Smooth muscle cell (in vitro differentiated cells): ENCODE measurements at regions not wholly inside any gene's neighbourhood (a gene's known extent, or its start where the extent isn't known, plus 50 kb on each side); places are given as distances from the start of the nearest gene placed in this dataset.
"Not testable (repeated sequence)": the region's sequence is repeated elsewhere in the genome, so short reads cannot be mapped to it uniquely, and the experiment has no call there.

Experiments used
- DNase-seq: peaks from one replicate; lab custom pipeline; 2025; ENCODE audit not compliant: unreplicated experiment; lab: John Stamatoyannopoulos, UW
- H2AFZ ChIP-seq: fragments of 200-600 bp; sonication (generic); 2 replicates; pipeline ENCODE4 v1.6.0; 2016; ENCODE audit warnings: antibody characterized with exemption, low read depth, mild to moderate bottlenecking
- H3F3A ChIP-seq: fragments of 200-600 bp; sonication (generic); 2 replicates; pipeline ENCODE4 v1.6.0; 2017; ENCODE audit warnings: antibody characterized with exemption, low read depth
- H3K27ac ChIP-seq: fragments of 200-600 bp; sonication (generic); 2 replicates; pipeline ENCODE4 v1.5.1; 2016; ENCODE audit warnings: low read depth, mild to moderate bottlenecking
- H3K27me3 ChIP-seq: fragments of 200-600 bp; sonication (generic); 2 replicates; pipeline ENCODE4 v1.6.1; 2016; ENCODE audit warnings: low read depth, mild to moderate bottlenecking
- H3K36me3 ChIP-seq: fragments of 200-600 bp; sonication (generic); 2 replicates; pipeline ENCODE4 v1.5.1; 2016; ENCODE audit warnings: low read depth
- H3K4me1 ChIP-seq: fragments of 200-600 bp; sonication (generic); 2 replicates; pipeline ENCODE4 v1.5.1; 2016; ENCODE audit warnings: low read depth
- H3K4me2 ChIP-seq: fragments of 200-600 bp; sonication (generic); 2 replicates; pipeline ENCODE4 v1.6.0; 2016; ENCODE audit warnings: mild to moderate bottlenecking
- H3K4me3 ChIP-seq: fragments of 200-600 bp; sonication (generic); 2 replicates; pipeline ENCODE4 v1.5.1; 2016; ENCODE audit warnings: mild to moderate bottlenecking
- H3K79me2 ChIP-seq: fragments of 200-600 bp; sonication (generic); 2 replicates; pipeline ENCODE4 v1.6.0; 2016; ENCODE audit warnings: low read depth, mild to moderate bottlenecking
- H3K9ac ChIP-seq: fragments of 200-600 bp; sonication (generic); 2 replicates; pipeline ENCODE4 v1.6.0; 2016; ENCODE audit warnings: low read depth
- H3K9me3 ChIP-seq: fragments of 200-600 bp; sonication (generic); replicated peaks from 2 replicates; pipeline ENCODE4 v1.5.1; 2016; ENCODE audit warnings: low read depth
- H4K20me1 ChIP-seq: fragments of 200-600 bp; sonication (generic); 2 replicates; pipeline ENCODE4 v1.6.0; 2016; ENCODE audit warnings: low read depth
- WGBS: methylation state at CpG from one replicate; pipeline ENCODE4 v1.1.7; 2016; ENCODE audit warnings: low lambda C conversion rate; 5-methylcytosine and 5-hydroxymethylcytosine counted together
- TF ChIP-seq, protein P1 (sequence below): fragments of 200-600 bp; sonication (generic); IDR thresholded peaks from 2 replicates; pipeline ENCODE4 v1.5.1; 2017; ENCODE audit warnings: borderline replicate concordance, mild to moderate bottlenecking, antibody characterized with exemption; ENCODE audit not compliant: insufficient read depth, poor library complexity, severe bottlenecking

GRCh38 chr1:197985351-197985750 is 68.2 kb downstream of the LHX9 start:
- no peak overlapping the region for H3K4me2 ChIP-seq
- H4K20me1 ChIP-seq = no peaks in the 10 kb centered on the region
- no peaks in the 10 kb centered on the region for H3K9me3 ChIP-seq
- no peaks in the 10 kb centered on the region for H3K36me3 ChIP-seq
- no peak overlapping the region for H3K4me3 ChIP-seq
- H3K79me2 ChIP-seq = no peaks in the 10 kb centered on the region
- no peaks in the 10 kb centered on the region for H3K27me3 ChIP-seq
- H3K4me1 ChIP-seq = no peaks in the 10 kb centered on the region
- 85% methylated on average over 4 of the region's 4 CpGs for WGBS
- TF ChIP-seq, protein P1, sequence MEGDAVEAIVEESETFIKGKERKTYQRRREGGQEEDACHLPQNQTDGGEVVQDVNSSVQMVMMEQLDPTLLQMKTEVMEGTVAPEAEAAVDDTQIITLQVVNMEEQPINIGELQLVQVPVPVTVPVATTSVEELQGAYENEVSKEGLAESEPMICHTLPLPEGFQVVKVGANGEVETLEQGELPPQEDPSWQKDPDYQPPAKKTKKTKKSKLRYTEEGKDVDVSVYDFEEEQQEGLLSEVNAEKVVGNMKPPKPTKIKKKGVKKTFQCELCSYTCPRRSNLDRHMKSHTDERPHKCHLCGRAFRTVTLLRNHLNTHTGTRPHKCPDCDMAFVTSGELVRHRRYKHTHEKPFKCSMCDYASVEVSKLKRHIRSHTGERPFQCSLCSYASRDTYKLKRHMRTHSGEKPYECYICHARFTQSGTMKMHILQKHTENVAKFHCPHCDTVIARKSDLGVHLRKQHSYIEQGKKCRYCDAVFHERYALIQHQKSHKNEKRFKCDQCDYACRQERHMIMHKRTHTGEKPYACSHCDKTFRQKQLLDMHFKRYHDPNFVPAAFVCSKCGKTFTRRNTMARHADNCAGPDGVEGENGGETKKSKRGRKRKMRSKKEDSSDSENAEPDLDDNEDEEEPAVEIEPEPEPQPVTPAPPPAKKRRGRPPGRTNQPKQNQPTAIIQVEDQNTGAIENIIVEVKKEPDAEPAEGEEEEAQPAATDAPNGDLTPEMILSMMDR = no peak
- H3F3A ChIP-seq = no peaks in the 10 kb centered on the region
- H3K9ac ChIP-seq = no peak overlapping the region
- no peak overlapping the region for H2AFZ ChIP-seq
- no peak overlapping the region for H3K27ac ChIP-seq
- DNase-seq = no peak

DNA sequence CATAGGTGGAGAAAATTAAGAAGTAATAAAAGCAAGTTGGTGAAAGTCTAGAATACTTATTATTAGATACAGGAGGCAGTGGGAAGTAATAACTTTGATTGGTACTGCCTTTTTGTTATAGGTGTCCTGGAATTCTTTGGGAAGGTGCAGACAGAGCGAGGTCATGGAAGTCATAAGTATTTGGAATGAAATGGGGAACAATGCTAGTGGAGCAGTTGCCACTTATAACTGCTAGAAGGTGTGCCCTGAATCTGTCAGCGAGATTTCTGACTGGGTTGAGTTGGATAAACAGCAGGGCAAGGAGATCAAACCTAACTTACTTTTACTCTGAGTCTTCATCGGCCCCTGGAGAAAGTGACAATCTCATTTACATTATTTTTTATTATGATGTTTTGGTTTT is 69.6 kb downstream of the LHX9 start:
- no peak overlapping the region for H3K4me2 ChIP-seq
- WGBS = 92% methylated on average over 3 of the region's 3 CpGs
- H3F3A ChIP-seq = no peaks in the 10 kb centered on the region
- no peak for DNase-seq
- H3K9me3 ChIP-seq = no peaks in the 10 kb centered on the region
- H3K79me2 ChIP-seq = no peaks in the 10 kb centered on the region
- H3K36me3 ChIP-seq = no peaks in the 10 kb centered on the region
- H3K4me3 ChIP-seq = no peak overlapping the region
- H4K20me1 ChIP-seq = no peaks in the 10 kb centered on the region
- H3K27me3 ChIP-seq = no peaks in the 10 kb centered on the region
- H3K4me1 ChIP-seq = no peaks in the 10 kb centered on the region
- TF ChIP-seq, protein P1 = no peak
- H3K27ac ChIP-seq = no peak overlapping the region
- no peak overlapping the region for H3K9ac ChIP-seq
- no peak overlapping the region for H2AFZ ChIP-seq

DNA sequence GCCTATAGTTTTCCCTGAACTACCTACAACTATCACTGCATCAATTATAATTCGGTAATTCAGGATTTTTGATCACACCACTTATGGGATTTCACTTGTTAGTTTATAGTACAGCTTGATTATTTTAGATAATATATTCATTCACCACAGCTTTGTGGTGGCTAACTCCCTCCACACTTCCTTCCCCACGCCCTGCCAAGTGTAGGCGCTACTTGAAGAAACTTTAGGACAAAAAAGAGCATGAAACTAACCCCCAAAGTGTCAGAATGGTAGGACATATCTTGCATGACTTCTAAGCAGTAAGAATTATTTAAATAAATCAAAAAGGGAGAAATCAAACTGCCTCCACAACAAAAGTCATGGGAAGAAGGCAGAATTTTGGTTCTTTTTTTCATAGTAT is 70.1 kb downstream of the LHX9 start:
- TF ChIP-seq, protein P1 = no peak
- Histone ChIP-seq H3K9me3 (no peaks in the 10 kb centered on the region), H3K36me3 (no peaks in the 10 kb centered on the region), H2AFZ (no peak overlapping the region), H3K4me3 (no peak overlapping the region), H3K27me3 (no peaks in the 10 kb centered on the region), H3K4me2 (no peak overlapping the region), H3F3A (no peaks in the 10 kb centered on the region), H3K27ac (no peak overlapping the region), H4K20me1 (no peaks in the 10 kb centered on the region), H3K4me1 (no peaks in the 10 kb centered on the region), H3K9ac (no peak overlapping the region), H3K79me2 (no peaks in the 10 kb centered on the region)
- no peak for DNase-seq
- 92% methylated on average over 3 of the region's 3 CpGs for WGBS

- not testable (repeated sequence) for DNase-seq, H3K9ac ChIP-seq, H3K4me3 ChIP-seq, H3K79me2 ChIP-seq, H3K9me3 ChIP-seq, H3K4me1 ChIP-seq, H3K36me3 ChIP-seq, H3K27ac ChIP-seq, H3K27me3 ChIP-seq, H3K4me2 ChIP-seq, H2AFZ ChIP-seq, H3F3A ChIP-seq, H4K20me1 ChIP-seq
- WGBS = 97% methylated on average over 7 of the region's 7 CpGs
Measured at GRCh38 chr1:197988581-197988980, 71.4 kb downstream of the LHX9 start.
